GM12878 (cell line): ENCODE measurements at regions not wholly inside any gene's neighbourhood (a gene's known extent, or its start where the extent isn't known, plus 50 kb on each side); places are given as distances from the start of the nearest gene placed in this dataset.
"Not testable (repeated sequence)": the region's sequence is repeated elsewhere in the genome, so short reads cannot be mapped to it uniquely, and the experiment has no call there.

ENCODE experiments used
- ATAC-seq: fragments of 200-7000 bp; cut with Tn5 transposase; 3 replicates; pipeline ENCODE4 v1.9.1; 2020; ENCODE audit warnings: mild to moderate bottlenecking, moderate library complexity
- BruUV-seq: library from RNA; stranded (reverse); fragments of 400-500 nt; replicated peaks from 2 replicates; lab custom pipeline; 2021; lab: Mats Ljungman, UMichigan
- CTCF ChIA-PET: fragments of 300-600 bp; sonication (Branson Sonifier 250); formaldehyde crosslinking; extraction: SDS; loops from one replicate; lab custom pipeline; 2021; ENCODE audit warnings: inconsistent platforms; lab: Yijun Ruan, JAX
- POLR2A ChIA-PET: fragments of 350-600 bp; formaldehyde crosslinking; extraction: SDS; loops from one replicate; lab custom pipeline; 2021; ENCODE audit warnings: inconsistent platforms; lab: Charles Lee
- RAD21 ChIA-PET: fragments of 300-600 bp; sonication (Branson Sonifier 250); formaldehyde crosslinking; loops from one replicate; lab custom pipeline; 2023; ENCODE audit warnings: antibody characterized with exemption; ENCODE audit not compliant: unreplicated experiment; lab: Charles Lee
- SMC1A ChIA-PET: fragments of 300-600 bp; sonication (Branson Sonifier 250); formaldehyde crosslinking; loops from one replicate; lab custom pipeline; 2023; ENCODE audit not compliant: unreplicated experiment, uncharacterized antibody; lab: Charles Lee
- DNase-seq: peaks from one replicate; pipeline ENCODE4 v3.0.0-alpha.2; 2011; ENCODE audit warnings: low read depth, low spot score
- FAIRE-seq: peaks from 3 replicates; lab custom pipeline; 2011; peaks lifted over from hg19 to GRCh38; lab: Jason Lieb, UNC
- H2AFZ ChIP-seq: 2 replicates; pipeline ENCODE4 v1.6.0; 2011; ENCODE audit warnings: low read depth, low read length, control low read depth; ENCODE audit not compliant: control insufficient read depth
- H3K27ac ChIP-seq: 2 replicates; pipeline ENCODE4 v1.5.1; 2011; ENCODE audit warnings: control low read depth; ENCODE audit not compliant: control insufficient read depth, insufficient read depth
- H3K27me3 ChIP-seq, 2 experiments: replicated peaks in 1 of 2; 2 replicates each; pipeline versions ENCODE4 v1.6.0 to v1.6.1; 2011; ENCODE audit warnings: low read length in 1 of 2; ENCODE audit not compliant: control insufficient read depth in 2 of 2, insufficient read depth in 2 of 2
- H3K36me3 ChIP-seq, 2 experiments: 2 replicates each; pipeline ENCODE4 v1.5.1; 2011; ENCODE audit warnings: low read length in 1 of 2; ENCODE audit not compliant: control insufficient read depth in 2 of 2, insufficient read depth in 2 of 2
- H3K4me1 ChIP-seq: 2 replicates; pipeline ENCODE4 v1.6.1; 2011; ENCODE audit warnings: mild to moderate bottlenecking, low read length, moderate library complexity, mixed read lengths; ENCODE audit not compliant: control insufficient read depth, insufficient read depth
- H3K4me2 ChIP-seq: 2 replicates; pipeline ENCODE4 v1.6.0; 2011; ENCODE audit warnings: control low read depth; ENCODE audit not compliant: control insufficient read depth, insufficient read depth
- H3K4me3 ChIP-seq: fragments of 200-600 bp; sonication (generic); 2 replicates; pipeline ENCODE4 v1.5.1; 2016
- H3K79me2 ChIP-seq: 2 replicates; pipeline ENCODE4 v1.6.0; 2011; ENCODE audit warnings: low read length; ENCODE audit not compliant: control insufficient read depth, insufficient read depth
- H3K9ac ChIP-seq: 2 replicates; pipeline ENCODE4 v1.8.0; 2011; ENCODE audit warnings: low read length, control low read depth, mixed read lengths; ENCODE audit not compliant: control insufficient read depth, insufficient read depth
- H3K9me3 ChIP-seq: replicated peaks from 3 replicates; pipeline ENCODE4 v1.5.1; 2011; ENCODE audit warnings: mild to moderate bottlenecking, low read length; ENCODE audit not compliant: control insufficient read depth, insufficient read depth
- H4K20me1 ChIP-seq: 2 replicates; pipeline ENCODE4 v1.6.0; 2011; ENCODE audit not compliant: control insufficient read depth, insufficient read depth
- ETV6 ChIP-seq, 2 experiments: fragments of 450-650 bp in 1 of 2; IDR thresholded peaks in 1 of 2; conservative IDR thresholded peaks in 1 of 2; 2 replicates each; pipeline ENCODE4 v1.6.1; 2014; ENCODE audit warnings: antibody characterized with exemption in 1 of 2, borderline replicate concordance in 1 of 2, low read depth in 1 of 2, mild to moderate bottlenecking in 1 of 2, moderate library complexity in 1 of 2
- KLF5 ChIP-seq: fragments of 450-650 bp; IDR thresholded peaks from 2 replicates; pipeline ENCODE4 v1.6.1; 2014; ENCODE audit warnings: mild to moderate bottlenecking; ENCODE audit not compliant: partially characterized antibody
- LARP7 ChIP-seq: fragments of 450-650 bp; IDR thresholded peaks from 2 replicates; pipeline ENCODE4 v1.6.1; 2017; ENCODE audit warnings: mild to moderate bottlenecking
- WRNIP1 ChIP-seq: IDR thresholded peaks from 2 replicates; pipeline ENCODE4 v1.6.1; 2011; ENCODE audit warnings: low read depth, low read length, improper control_type of control experiment, borderline replicate concordance
- WGBS: methylation state at CpG from one replicate; pipeline ENCODE4 v1.1.6; 2016; ENCODE audit warnings: low lambda C conversion rate; ENCODE audit not compliant: insufficient replicate concordance, insufficient coverage; ENCODE audit errors: missing lambda C conversion rate; 5-methylcytosine and 5-hydroxymethylcytosine counted together
- in situ Hi-C: fragments of 300-500 bp; cut with MboI; formaldehyde crosslinking; loops from 9 replicates; pipeline ENCODE4 v1.14.3; 2018; ENCODE audit warnings: mixed read lengths
- intact Hi-C: fragments of 100-400 bp; cut with micrococcal nuclease; formaldehyde crosslinking; loops from one replicate; pipeline ENCODE4 v1.14.2; 2022; ENCODE audit not compliant: unreplicated experiment
- TF ChIP-seq, protein P1 (sequence below): fragments of 450-650 bp; IDR thresholded peaks from 2 replicates; pipeline ENCODE4 v1.6.1; 2017; ENCODE audit warnings: antibody characterized with exemption, mild to moderate bottlenecking, moderate library complexity
- TF ChIP-seq, protein P2 (sequence below): fragments of 450-650 bp; IDR thresholded peaks from 2 replicates; pipeline ENCODE4 v1.6.1; 2017; ENCODE audit warnings: mild to moderate bottlenecking, low read depth, inconsistent platforms; ENCODE audit not compliant: poor library complexity, severe bottlenecking
- TF ChIP-seq, protein P3 (sequence below): fragments of 150-350 bp; IDR thresholded peaks from 2 replicates; pipeline ENCODE4 v1.6.1; 2016; ENCODE audit warnings: low read depth, low read length

DNA sequence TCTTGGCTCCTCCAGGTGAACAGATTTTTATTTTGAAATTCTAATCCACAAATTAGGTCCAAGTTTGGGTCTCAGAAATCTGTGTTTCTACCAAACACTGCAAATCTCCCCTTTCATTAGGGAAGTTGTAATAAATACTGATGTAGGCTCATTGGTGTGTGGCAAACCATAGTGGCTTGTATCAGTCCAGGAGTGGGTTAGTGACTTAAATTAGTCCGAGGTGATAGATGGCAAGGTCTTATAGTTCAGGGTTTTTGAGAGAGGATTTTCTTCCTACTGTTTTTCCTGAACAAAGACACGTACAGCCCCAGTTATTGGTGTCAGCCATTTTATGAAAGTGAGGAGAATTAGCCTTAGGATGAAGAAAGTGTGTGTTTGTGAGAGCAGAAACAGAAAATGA, 74.6 kb downstream of the RPRM start (continued):
- TF ChIP-seq, protein P1, sequence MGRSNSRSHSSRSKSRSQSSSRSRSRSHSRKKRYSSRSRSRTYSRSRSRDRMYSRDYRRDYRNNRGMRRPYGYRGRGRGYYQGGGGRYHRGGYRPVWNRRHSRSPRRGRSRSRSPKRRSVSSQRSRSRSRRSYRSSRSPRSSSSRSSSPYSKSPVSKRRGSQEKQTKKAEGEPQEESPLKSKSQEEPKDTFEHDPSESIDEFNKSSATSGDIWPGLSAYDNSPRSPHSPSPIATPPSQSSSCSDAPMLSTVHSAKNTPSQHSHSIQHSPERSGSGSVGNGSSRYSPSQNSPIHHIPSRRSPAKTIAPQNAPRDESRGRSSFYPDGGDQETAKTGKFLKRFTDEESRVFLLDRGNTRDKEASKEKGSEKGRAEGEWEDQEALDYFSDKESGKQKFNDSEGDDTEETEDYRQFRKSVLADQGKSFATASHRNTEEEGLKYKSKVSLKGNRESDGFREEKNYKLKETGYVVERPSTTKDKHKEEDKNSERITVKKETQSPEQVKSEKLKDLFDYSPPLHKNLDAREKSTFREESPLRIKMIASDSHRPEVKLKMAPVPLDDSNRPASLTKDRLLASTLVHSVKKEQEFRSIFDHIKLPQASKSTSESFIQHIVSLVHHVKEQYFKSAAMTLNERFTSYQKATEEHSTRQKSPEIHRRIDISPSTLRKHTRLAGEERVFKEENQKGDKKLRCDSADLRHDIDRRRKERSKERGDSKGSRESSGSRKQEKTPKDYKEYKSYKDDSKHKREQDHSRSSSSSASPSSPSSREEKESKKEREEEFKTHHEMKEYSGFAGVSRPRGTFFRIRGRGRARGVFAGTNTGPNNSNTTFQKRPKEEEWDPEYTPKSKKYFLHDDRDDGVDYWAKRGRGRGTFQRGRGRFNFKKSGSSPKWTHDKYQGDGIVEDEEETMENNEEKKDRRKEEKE, result no peak
- TF ChIP-seq WRNIP1 (no peak), LARP7 (no peak), KLF5 (no peak), ETV6 (conservative IDR thresholded peaks at IDR 0.05 in 1 of 2, IDR thresholded peaks at IDR 0.05 in 1 of 2; ENCODE audit: borderline replicate concordance in 1 of 2, low read depth in 1 of 2) (no peak)
- TF ChIP-seq, protein P2, sequence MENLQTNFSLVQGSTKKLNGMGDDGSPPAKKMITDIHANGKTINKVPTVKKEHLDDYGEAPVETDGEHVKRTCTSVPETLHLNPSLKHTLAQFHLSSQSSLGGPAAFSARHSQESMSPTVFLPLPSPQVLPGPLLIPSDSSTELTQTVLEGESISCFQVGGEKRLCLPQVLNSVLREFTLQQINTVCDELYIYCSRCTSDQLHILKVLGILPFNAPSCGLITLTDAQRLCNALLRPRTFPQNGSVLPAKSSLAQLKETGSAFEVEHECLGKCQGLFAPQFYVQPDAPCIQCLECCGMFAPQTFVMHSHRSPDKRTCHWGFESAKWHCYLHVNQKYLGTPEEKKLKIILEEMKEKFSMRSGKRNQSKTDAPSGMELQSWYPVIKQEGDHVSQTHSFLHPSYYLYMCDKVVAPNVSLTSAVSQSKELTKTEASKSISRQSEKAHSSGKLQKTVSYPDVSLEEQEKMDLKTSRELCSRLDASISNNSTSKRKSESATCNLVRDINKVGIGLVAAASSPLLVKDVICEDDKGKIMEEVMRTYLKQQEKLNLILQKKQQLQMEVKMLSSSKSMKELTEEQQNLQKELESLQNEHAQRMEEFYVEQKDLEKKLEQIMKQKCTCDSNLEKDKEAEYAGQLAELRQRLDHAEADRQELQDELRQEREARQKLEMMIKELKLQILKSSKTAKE, result no peak
- TF ChIP-seq, protein P3, sequence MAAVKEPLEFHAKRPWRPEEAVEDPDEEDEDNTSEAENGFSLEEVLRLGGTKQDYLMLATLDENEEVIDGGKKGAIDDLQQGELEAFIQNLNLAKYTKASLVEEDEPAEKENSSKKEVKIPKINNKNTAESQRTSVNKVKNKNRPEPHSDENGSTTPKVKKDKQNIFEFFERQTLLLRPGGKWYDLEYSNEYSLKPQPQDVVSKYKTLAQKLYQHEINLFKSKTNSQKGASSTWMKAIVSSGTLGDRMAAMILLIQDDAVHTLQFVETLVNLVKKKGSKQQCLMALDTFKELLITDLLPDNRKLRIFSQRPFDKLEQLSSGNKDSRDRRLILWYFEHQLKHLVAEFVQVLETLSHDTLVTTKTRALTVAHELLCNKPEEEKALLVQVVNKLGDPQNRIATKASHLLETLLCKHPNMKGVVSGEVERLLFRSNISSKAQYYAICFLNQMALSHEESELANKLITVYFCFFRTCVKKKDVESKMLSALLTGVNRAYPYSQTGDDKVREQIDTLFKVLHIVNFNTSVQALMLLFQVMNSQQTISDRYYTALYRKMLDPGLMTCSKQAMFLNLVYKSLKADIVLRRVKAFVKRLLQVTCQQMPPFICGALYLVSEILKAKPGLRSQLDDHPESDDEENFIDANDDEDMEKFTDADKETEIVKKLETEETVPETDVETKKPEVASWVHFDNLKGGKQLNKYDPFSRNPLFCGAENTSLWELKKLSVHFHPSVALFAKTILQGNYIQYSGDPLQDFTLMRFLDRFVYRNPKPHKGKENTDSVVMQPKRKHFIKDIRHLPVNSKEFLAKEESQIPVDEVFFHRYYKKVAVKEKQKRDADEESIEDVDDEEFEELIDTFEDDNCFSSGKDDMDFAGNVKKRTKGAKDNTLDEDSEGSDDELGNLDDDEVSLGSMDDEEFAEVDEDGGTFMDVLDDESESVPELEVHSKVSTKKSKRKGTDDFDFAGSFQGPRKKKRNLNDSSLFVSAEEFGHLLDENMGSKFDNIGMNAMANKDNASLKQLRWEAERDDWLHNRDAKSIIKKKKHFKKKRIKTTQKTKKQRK, result no peak

DNA sequence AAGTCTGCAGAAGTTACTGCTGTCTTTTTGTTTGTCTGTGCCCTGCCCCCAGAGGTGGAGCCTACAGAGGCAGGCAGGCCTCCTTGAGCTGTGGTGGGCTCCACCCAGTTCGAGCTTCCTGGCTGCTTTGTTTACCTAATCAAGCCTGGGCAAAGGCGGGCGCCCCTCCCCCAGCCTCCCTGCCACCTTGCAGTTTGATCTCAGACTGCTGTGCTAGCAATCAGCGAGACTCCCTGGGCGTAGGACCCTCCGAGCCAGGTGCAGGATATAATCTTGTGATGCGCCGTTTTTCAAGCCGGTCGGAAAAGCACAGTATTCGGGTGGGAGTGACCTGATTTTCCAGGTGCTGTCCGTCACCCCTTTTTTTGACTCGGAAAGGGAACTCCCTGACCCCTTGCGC, 75.2 kb downstream of the RPRM start:
- intact Hi-C loops, CTCF ChIA-PET: not testable (repeated sequence)
- 68% methylated on average over 7 of the region's 14 CpGs for WGBS

More for the DNA sequence above, 75.2 kb downstream of the RPRM start:
- H3K4me1 ChIP-seq, SMC1A ChIA-PET, H2AFZ ChIP-seq, H3K9me3 ChIP-seq, RAD21 ChIA-PET, POLR2A ChIA-PET, BruUV-seq, FAIRE-seq, DNase-seq, H3K9ac ChIP-seq, H3K4me2 ChIP-seq, ATAC-seq, H3K4me3 ChIP-seq, H4K20me1 ChIP-seq, H3K36me3 ChIP-seq, H3K27ac ChIP-seq, in situ Hi-C loops, H3K27me3 ChIP-seq, H3K79me2 ChIP-seq: not testable (repeated sequence)
